Tibial nerve (tissue), 4 donors: ENCODE measurements at regions not wholly inside any gene's neighbourhood (a gene's known extent, or its start where the extent isn't known, plus 50 kb on each side); places are given as distances from the start of the nearest gene placed in this dataset.

Experiments
- EP300 ChIP-seq, 2 donors: sonication (generic); formaldehyde crosslinking; IDR thresholded peaks; one replicate each; pipeline ENCODE4 v1.6.1; 2017; ENCODE audit warnings: antibody characterized with exemption in 2 of 2, mild to moderate bottlenecking in 1 of 2
- POLR2A ChIP-seq, 2 donors: fragments of 450-650 bp; IDR thresholded peaks; one replicate each; pipeline ENCODE4 v1.6.1; 2017; ENCODE audit warnings: antibody characterized with exemption in 2 of 2, mild to moderate bottlenecking in 2 of 2, moderate library complexity in 2 of 2
- TF ChIP-seq, protein P1 (sequence below), 5 experiments: fragments of 200-600 bp in 3 of 5; fragments of 450-650 bp in 2 of 5; sonication (generic) in 3 of 5; IDR thresholded peaks; one replicate each; pipeline ENCODE4 v1.5.1; 2016 to 2019; ENCODE audit warnings: antibody characterized with exemption in 5 of 5, mild to moderate bottlenecking in 3 of 5, moderate library complexity in 2 of 5

DNA sequence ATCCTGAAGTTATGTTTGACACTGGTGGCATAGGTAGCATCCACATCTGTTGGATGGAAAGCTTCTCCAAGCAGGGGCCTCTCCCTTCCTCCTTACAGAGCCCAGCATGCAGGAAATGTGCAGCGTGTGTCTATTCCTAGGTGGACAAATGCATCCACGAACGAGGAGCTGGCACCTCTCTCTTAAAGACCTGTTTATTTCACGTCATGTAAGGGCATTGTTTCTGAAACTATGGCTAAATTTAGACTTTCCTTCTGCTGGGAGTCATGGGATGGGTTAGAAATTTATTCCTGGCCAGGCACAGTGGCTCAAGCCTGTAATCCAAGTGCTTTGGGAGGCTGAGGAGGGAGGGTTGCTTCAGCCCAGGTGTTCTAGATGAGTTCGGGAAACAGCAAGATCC lies 208.4 kb upstream of the SVIL start:
- TF ChIP-seq, protein P1, sequence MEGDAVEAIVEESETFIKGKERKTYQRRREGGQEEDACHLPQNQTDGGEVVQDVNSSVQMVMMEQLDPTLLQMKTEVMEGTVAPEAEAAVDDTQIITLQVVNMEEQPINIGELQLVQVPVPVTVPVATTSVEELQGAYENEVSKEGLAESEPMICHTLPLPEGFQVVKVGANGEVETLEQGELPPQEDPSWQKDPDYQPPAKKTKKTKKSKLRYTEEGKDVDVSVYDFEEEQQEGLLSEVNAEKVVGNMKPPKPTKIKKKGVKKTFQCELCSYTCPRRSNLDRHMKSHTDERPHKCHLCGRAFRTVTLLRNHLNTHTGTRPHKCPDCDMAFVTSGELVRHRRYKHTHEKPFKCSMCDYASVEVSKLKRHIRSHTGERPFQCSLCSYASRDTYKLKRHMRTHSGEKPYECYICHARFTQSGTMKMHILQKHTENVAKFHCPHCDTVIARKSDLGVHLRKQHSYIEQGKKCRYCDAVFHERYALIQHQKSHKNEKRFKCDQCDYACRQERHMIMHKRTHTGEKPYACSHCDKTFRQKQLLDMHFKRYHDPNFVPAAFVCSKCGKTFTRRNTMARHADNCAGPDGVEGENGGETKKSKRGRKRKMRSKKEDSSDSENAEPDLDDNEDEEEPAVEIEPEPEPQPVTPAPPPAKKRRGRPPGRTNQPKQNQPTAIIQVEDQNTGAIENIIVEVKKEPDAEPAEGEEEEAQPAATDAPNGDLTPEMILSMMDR (IDR thresholded peaks at IDR 0.05): no peak
- no peak for TF ChIP-seq EP300 (IDR thresholded peaks at IDR 0.05)
- no peak for TF ChIP-seq POLR2A (IDR thresholded peaks at IDR 0.05)
